H9 (cell line): ENCODE measurements at regions not wholly inside any gene's neighbourhood (a gene's known extent, or its start where the extent isn't known, plus 50 kb on each side); places are given as distances from the start of the nearest gene placed in this dataset.

Experiments used
- DNase-seq: peaks from one replicate; pipeline ENCODE4 v3.0.0-alpha.2; 2017
- H2AFZ ChIP-seq: one replicate; pipeline ENCODE4 v1.6.1; 2013; ENCODE audit warnings: mild to moderate bottlenecking, low read length, control low read depth, moderate library complexity
- H2AK5ac ChIP-seq: 2 replicates; pipeline ENCODE4 v1.6.1; 2013; ENCODE audit warnings: low read length, control low read depth, mixed read lengths; ENCODE audit not compliant: insufficient read length
- H2BK120ac ChIP-seq: one replicate; pipeline ENCODE4 v1.6.1; 2013; ENCODE audit warnings: low read depth, mild to moderate bottlenecking, low read length, control low read depth, inconsistent platforms; ENCODE audit not compliant: poor library complexity, severe bottlenecking
- H2BK12ac ChIP-seq: 2 replicates; pipeline ENCODE4 v1.6.1; 2013; ENCODE audit warnings: low read length, control low read depth, mixed read lengths, low read depth; ENCODE audit not compliant: insufficient read length
- H2BK15ac ChIP-seq: 2 replicates; pipeline ENCODE4 v1.6.1; 2013; ENCODE audit warnings: low read depth, low read length, control low read depth
- H2BK20ac ChIP-seq: one replicate; pipeline ENCODE4 v1.6.1; 2013; ENCODE audit warnings: low read depth, mild to moderate bottlenecking, low read length, control low read depth, inconsistent platforms; ENCODE audit not compliant: poor library complexity, severe bottlenecking
- H2BK5ac ChIP-seq: 2 replicates; pipeline ENCODE4 v1.6.1; 2013; ENCODE audit warnings: low read length, control low read depth, mixed read lengths; ENCODE audit not compliant: insufficient read length
- H3K14ac ChIP-seq: 2 replicates; pipeline ENCODE4 v1.6.1; 2013; ENCODE audit warnings: low read length, control low read depth; ENCODE audit not compliant: insufficient read depth
- H3K18ac ChIP-seq: 2 replicates; pipeline ENCODE4 v1.6.1; 2013; ENCODE audit warnings: low read depth, mild to moderate bottlenecking, mixed read lengths, low read length, control low read depth; ENCODE audit not compliant: insufficient read length
- H3K23ac ChIP-seq: 2 replicates; pipeline ENCODE4 v1.6.1; 2013; ENCODE audit warnings: low read length, control low read depth, mixed read lengths, low read depth; ENCODE audit not compliant: insufficient read length
- H3K23me2 ChIP-seq: 2 replicates; pipeline ENCODE4 v1.6.1; 2013; ENCODE audit warnings: low read depth, mild to moderate bottlenecking, mixed read lengths, low read length, control low read depth; ENCODE audit not compliant: insufficient read length, poor library complexity, severe bottlenecking
- H3K27ac ChIP-seq: 2 replicates; pipeline ENCODE4 v1.5.1; 2013; ENCODE audit warnings: low read length, control low read depth, mixed read lengths, low read depth; ENCODE audit not compliant: insufficient read length
- H3K27me3 ChIP-seq: 2 replicates; pipeline ENCODE4 v1.6.1; 2013; ENCODE audit warnings: low read length, control low read depth, inconsistent platforms; ENCODE audit not compliant: insufficient read depth
- H3K4ac ChIP-seq: 2 replicates; pipeline ENCODE4 v1.6.1; 2013; ENCODE audit warnings: low read depth, mild to moderate bottlenecking, control low read depth, inconsistent platforms, low read length, moderate library complexity
- H3K4me1 ChIP-seq: 2 replicates; pipeline ENCODE4 v1.6.1; 2013; ENCODE audit warnings: low read length, control low read depth, inconsistent platforms; ENCODE audit not compliant: insufficient read depth
- H3K4me2 ChIP-seq: 2 replicates; pipeline ENCODE4 v1.6.1; 2013; ENCODE audit warnings: low read length, control low read depth, mixed read lengths; ENCODE audit not compliant: insufficient read length, insufficient read depth
- H3K56ac ChIP-seq: 2 replicates; pipeline ENCODE4 v1.6.1; 2013; ENCODE audit warnings: low read depth, mild to moderate bottlenecking, mixed read lengths, low read length, control low read depth; ENCODE audit not compliant: insufficient read length
- H3K79me1 ChIP-seq: 2 replicates; pipeline ENCODE4 v1.6.1; 2013; ENCODE audit warnings: low read depth, mild to moderate bottlenecking, moderate library complexity, low read length, control low read depth, inconsistent platforms; ENCODE audit not compliant: insufficient read depth, poor library complexity, severe bottlenecking
- H3K79me2 ChIP-seq: 2 replicates; pipeline ENCODE4 v1.6.1; 2013; ENCODE audit warnings: low read length, control low read depth, inconsistent platforms; ENCODE audit not compliant: insufficient read depth
- H3K9ac ChIP-seq: 2 replicates; pipeline ENCODE4 v1.6.1; 2013; ENCODE audit warnings: low read length, control low read depth, mixed read lengths; ENCODE audit not compliant: insufficient read length; ENCODE audit errors: extremely low read depth
- H3K9me3 ChIP-seq: one replicate; pipeline ENCODE4 v1.6.1; 2013; ENCODE audit warnings: low read depth, low read length, inconsistent platforms; ENCODE audit not compliant: control insufficient read depth
- H3T11ph ChIP-seq: one replicate; pipeline ENCODE4 v1.6.1; 2013; ENCODE audit warnings: mild to moderate bottlenecking, low read length, control low read depth, inconsistent platforms
- H4K20me1 ChIP-seq: one replicate; pipeline ENCODE4 v1.6.1; 2013; ENCODE audit not compliant: control insufficient read depth, insufficient read length, insufficient read depth
- H4K5ac ChIP-seq: 2 replicates; pipeline ENCODE4 v1.6.1; 2013; ENCODE audit warnings: low read depth, mild to moderate bottlenecking, mixed read lengths, low read length, control low read depth; ENCODE audit not compliant: insufficient read length
- H4K8ac ChIP-seq: replicated peaks from 2 replicates; pipeline ENCODE4 v1.6.1; 2013; ENCODE audit warnings: low read length, control low read depth, mixed read lengths, low read depth; ENCODE audit not compliant: insufficient read length
- H4K91ac ChIP-seq: 2 replicates; pipeline ENCODE4 v1.6.1; 2013; ENCODE audit warnings: low read depth, mild to moderate bottlenecking, moderate library complexity, mixed read lengths, low read length, control low read depth; ENCODE audit not compliant: insufficient read length
- H3K27ac Mint-ChIP-seq, 3 experiments: 2 replicates in 2 of 3; 3 replicates in 1 of 3; pipeline ENCODE4 v1.8.0; 2020 to 2021; ENCODE audit warnings: mixed read lengths in 3 of 3, mild to moderate bottlenecking in 1 of 3, moderate library complexity in 1 of 3
- H3K27me3 Mint-ChIP-seq: 2 replicates; pipeline ENCODE4 v1.8.0; 2021; ENCODE audit warnings: low read depth, mild to moderate bottlenecking, moderate library complexity, mixed read lengths
- H3K36me3 Mint-ChIP-seq, 3 experiments: 2 replicates in 2 of 3; 3 replicates in 1 of 3; pipeline ENCODE4 v1.8.0; 2020 to 2021; ENCODE audit warnings: low read depth in 3 of 3, mixed read lengths in 3 of 3; ENCODE audit not compliant: insufficient read depth in 1 of 3
- H3K4me1 Mint-ChIP-seq, 2 experiments: 2 replicates each; pipeline ENCODE4 v1.8.0; 2020; ENCODE audit warnings: mixed read lengths in 2 of 2
- H3K4me3 Mint-ChIP-seq, 2 experiments: 2 replicates in 1 of 2; 3 replicates in 1 of 2; pipeline ENCODE4 v1.8.0; 2020 to 2021; ENCODE audit warnings: mild to moderate bottlenecking in 2 of 2, mixed read lengths in 2 of 2, moderate library complexity in 1 of 2
- H3K9me3 Mint-ChIP-seq, 2 experiments: 2 replicates in 1 of 2; 3 replicates in 1 of 2; pipeline ENCODE4 v1.8.0; 2020; ENCODE audit warnings: mild to moderate bottlenecking in 2 of 2, mixed read lengths in 2 of 2, moderate library complexity in 1 of 2
- whole genome bisulfite sequencing: extraction: QIAGEN DNeasy Blood & Tissue Kit; methylation state at CpG from one replicate; pipeline ENCODE4 v1.1.7; 2013; ENCODE audit warnings: missing lambda C conversion rate, low lambda C conversion rate, mixed read lengths; ENCODE audit not compliant: insufficient read length; ENCODE audit errors: extremely low coverage; 5-methylcytosine and 5-hydroxymethylcytosine counted together
- TF ChIP-seq, protein P1 (sequence below): fragments of 200-600 bp; sonication (generic); conservative IDR thresholded peaks from 3 replicates; pipeline ENCODE4 v1.8.0; 2021; ENCODE audit warnings: antibody characterized with exemption, mild to moderate bottlenecking

DNA sequence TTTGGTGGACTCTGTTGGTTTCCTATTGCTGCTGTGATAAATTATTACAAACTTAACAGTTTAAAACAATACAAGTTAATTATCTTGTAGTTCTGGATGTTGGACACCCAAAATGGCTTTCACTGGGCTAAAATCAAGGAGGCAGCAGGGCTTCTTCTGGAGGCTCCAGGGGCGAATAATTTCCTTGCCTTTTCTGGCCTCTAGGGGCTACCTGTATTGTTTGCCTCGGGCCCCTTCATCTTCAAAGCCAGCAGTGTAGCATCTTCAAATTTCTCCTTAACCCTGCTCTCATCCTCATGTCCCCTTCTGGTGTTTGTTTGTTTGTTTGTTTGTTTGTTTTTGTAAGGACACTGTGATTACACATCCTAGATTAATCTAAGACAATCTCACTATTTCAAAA, 60.5 kb upstream of the ANKEF1 start:
- peaks cover 2 to 3% of the 10 kb centered on the region in 2 experiments; a peak in 3 of 5 replicates for H3K9me3 Mint-ChIP-seq
- H3K4ac ChIP-seq: no peak overlapping the region
- no peak overlapping the region for H2BK120ac ChIP-seq
- H3K27ac ChIP-seq: no peak overlapping the region
- H3K4me2 ChIP-seq: no peak overlapping the region
- no peak for DNase-seq
- H2BK12ac ChIP-seq: no peak overlapping the region
- no peaks in the 10 kb centered on the region for H3K9me3 ChIP-seq
- no peak overlapping the region for H2AFZ ChIP-seq
- H3K79me1 ChIP-seq: no peaks in the 10 kb centered on the region
- no peak overlapping the region for H2AK5ac ChIP-seq
- H3K18ac ChIP-seq: no peak overlapping the region
- H3K4me3 Mint-ChIP-seq: no peak overlapping the region
- no CpG with 5 or more reads among the region's 2 CpGs for WGBS
- H3K4me1 Mint-ChIP-seq: peaks cover 0 to 2% of the 10 kb centered on the region in 2 experiments; a peak in 1 of 4 replicates
- TF ChIP-seq, protein P1, sequence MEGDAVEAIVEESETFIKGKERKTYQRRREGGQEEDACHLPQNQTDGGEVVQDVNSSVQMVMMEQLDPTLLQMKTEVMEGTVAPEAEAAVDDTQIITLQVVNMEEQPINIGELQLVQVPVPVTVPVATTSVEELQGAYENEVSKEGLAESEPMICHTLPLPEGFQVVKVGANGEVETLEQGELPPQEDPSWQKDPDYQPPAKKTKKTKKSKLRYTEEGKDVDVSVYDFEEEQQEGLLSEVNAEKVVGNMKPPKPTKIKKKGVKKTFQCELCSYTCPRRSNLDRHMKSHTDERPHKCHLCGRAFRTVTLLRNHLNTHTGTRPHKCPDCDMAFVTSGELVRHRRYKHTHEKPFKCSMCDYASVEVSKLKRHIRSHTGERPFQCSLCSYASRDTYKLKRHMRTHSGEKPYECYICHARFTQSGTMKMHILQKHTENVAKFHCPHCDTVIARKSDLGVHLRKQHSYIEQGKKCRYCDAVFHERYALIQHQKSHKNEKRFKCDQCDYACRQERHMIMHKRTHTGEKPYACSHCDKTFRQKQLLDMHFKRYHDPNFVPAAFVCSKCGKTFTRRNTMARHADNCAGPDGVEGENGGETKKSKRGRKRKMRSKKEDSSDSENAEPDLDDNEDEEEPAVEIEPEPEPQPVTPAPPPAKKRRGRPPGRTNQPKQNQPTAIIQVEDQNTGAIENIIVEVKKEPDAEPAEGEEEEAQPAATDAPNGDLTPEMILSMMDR: peak; percentile 56
- no peaks in the 10 kb centered on the region for H3K4me1 ChIP-seq
- H3K9ac ChIP-seq: no peak overlapping the region
- no peak overlapping the region for H4K8ac ChIP-seq
- no peaks in the 10 kb centered on the region; the same call in 1 of the 2 replicates for H3K27me3 Mint-ChIP-seq
- H3K23ac ChIP-seq: no peak overlapping the region
- H3T11ph ChIP-seq: no peak overlapping the region
- H3K27ac Mint-ChIP-seq: no peak overlapping the region
- H2BK15ac ChIP-seq: no peak overlapping the region
- H2BK20ac ChIP-seq: no peak overlapping the region
- H3K14ac ChIP-seq: no peak overlapping the region
- no peaks in the 10 kb centered on the region for H3K27me3 ChIP-seq
- no peaks in the 10 kb centered on the region for H3K23me2 ChIP-seq
- H4K91ac ChIP-seq: no peak overlapping the region
- H3K56ac ChIP-seq: no peak overlapping the region
- no peak overlapping the region for H2BK5ac ChIP-seq
- no peaks in the 10 kb centered on the region for H4K20me1 ChIP-seq
- no peaks in the 10 kb centered on the region for H3K79me2 ChIP-seq
- H3K36me3 Mint-ChIP-seq: peaks cover 0 to 4% (median 2%) of the 10 kb centered on the region in 3 experiments; a peak in 3 of 7 replicates
- H4K5ac ChIP-seq: no peak overlapping the region
